ENCODE measurements at regions not wholly inside any gene's neighbourhood (a gene's known extent, or its start where the extent isn't known, plus 50 kb on each side); places are given as distances from the start of the nearest gene placed in this dataset.
A peak's percentile ranks its signal among the peaks of the same experiment; 100 is the strongest.

DNA sequence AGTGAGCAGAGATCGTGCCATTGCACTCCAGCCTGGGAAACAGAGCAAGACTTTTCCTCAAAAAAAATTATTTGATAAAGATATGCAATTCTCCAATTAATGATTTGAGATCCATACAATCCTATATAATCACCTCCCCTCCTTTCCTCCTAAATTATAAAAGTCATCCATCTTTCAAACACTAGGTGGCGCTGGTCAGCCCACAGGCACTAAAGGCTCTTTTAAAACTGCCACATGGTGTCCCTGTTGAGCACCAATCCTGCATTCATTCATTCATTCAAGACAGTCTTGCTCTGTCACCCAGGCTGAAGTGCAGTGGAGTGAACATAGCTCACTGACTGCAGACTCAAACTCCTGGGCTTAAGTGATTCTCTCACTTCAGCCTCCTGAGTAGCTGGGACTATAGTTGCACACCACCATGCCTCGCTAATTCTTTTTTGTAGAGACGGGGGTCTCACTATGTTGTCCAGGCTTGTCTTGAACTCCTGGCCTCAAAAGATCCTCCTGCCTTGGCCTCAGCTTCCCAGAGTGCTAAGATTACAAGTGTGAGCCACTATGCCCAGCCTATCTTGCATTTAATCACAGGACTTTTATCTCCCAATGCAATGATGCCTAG lies 58.7 kb upstream of the SLC2A12 start:
- TF ChIP-seq, protein P1, sequence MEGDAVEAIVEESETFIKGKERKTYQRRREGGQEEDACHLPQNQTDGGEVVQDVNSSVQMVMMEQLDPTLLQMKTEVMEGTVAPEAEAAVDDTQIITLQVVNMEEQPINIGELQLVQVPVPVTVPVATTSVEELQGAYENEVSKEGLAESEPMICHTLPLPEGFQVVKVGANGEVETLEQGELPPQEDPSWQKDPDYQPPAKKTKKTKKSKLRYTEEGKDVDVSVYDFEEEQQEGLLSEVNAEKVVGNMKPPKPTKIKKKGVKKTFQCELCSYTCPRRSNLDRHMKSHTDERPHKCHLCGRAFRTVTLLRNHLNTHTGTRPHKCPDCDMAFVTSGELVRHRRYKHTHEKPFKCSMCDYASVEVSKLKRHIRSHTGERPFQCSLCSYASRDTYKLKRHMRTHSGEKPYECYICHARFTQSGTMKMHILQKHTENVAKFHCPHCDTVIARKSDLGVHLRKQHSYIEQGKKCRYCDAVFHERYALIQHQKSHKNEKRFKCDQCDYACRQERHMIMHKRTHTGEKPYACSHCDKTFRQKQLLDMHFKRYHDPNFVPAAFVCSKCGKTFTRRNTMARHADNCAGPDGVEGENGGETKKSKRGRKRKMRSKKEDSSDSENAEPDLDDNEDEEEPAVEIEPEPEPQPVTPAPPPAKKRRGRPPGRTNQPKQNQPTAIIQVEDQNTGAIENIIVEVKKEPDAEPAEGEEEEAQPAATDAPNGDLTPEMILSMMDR (IDR thresholded peaks at IDR 0.05; ENCODE audit: insufficient read depth, low read length, poor library complexity, severe bottlenecking), result peak; percentile 74
- H3K36me3 ChIP-seq (ENCODE audit: control insufficient read depth, insufficient read depth, low read length), result no peaks in the 10 kb centered on the region
- no peak for DNase-seq (ENCODE audit: low read depth)
- no peaks in the 10 kb centered on the region for H3K27me3 ChIP-seq (ENCODE audit: control insufficient read depth, insufficient read depth, low read length)
- no peak overlapping the region for H3K4me3 ChIP-seq (ENCODE audit: low read depth, low read length)

DNA sequence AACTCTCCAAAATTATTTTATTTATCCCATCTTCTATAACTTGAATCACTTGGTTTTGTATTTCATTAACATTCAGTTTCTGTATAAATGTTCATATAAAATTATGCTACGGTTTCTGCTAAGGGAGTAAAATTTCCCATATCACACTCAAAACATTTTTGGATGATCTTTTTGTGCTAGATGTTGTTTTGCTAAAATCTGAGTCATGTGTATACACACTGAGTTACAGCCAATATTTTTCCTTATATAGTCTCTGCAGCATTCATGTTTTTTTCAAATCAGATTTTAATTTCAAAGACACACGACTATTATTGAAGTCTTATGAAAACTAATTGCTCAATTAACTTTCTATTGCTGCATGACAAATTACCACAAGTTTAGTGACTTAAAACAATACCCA lies 54.3 kb upstream of the SLC2A12 start:
- TF ChIP-seq, protein P1 (IDR thresholded peaks at IDR 0.05; ENCODE audit: insufficient read depth, low read length, poor library complexity, severe bottlenecking), result no peak
- H3K36me3 ChIP-seq (ENCODE audit: control insufficient read depth, insufficient read depth, low read length), result no peaks in the 10 kb centered on the region

DNA sequence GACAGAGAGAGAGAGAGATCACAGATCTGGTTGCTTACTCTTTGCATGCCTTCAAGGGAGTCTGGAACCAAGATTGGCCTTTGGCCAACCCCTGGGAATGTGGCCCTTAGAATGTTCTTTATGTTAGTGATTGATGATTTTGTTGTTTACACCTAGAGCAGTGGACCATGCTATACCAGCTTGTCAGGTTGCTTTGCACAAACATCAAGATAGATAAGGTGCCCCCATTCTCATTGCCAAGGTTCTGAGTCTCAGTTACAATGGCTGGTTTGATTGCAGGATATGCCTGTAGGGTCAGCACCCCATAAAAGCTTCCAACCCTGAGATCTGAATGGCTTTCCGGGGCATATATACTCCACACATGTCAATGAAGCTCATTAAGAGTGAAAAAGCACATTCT lies 53.5 kb upstream of the SLC2A12 start:
- TF ChIP-seq, protein P1 (IDR thresholded peaks at IDR 0.05; ENCODE audit: insufficient read depth, low read length, poor library complexity, severe bottlenecking), result no peak
- H3K36me3 ChIP-seq (ENCODE audit: control insufficient read depth, insufficient read depth, low read length), result no peaks in the 10 kb centered on the region
- no peak for DNase-seq (ENCODE audit: low read depth)
- H3K4me3 ChIP-seq (ENCODE audit: low read depth, low read length), result no peak overlapping the region
- H3K27me3 ChIP-seq (ENCODE audit: control insufficient read depth, insufficient read depth, low read length), result no peaks in the 10 kb centered on the region

More for the DNA sequence above, 54.3 kb upstream of the SLC2A12 start:
- H3K4me3 ChIP-seq (ENCODE audit: low read depth, low read length), result no peak overlapping the region
- DNase-seq (ENCODE audit: low read depth), result no peak
- H3K27me3 ChIP-seq (ENCODE audit: control insufficient read depth, insufficient read depth, low read length), result no peaks in the 10 kb centered on the region

DNA sequence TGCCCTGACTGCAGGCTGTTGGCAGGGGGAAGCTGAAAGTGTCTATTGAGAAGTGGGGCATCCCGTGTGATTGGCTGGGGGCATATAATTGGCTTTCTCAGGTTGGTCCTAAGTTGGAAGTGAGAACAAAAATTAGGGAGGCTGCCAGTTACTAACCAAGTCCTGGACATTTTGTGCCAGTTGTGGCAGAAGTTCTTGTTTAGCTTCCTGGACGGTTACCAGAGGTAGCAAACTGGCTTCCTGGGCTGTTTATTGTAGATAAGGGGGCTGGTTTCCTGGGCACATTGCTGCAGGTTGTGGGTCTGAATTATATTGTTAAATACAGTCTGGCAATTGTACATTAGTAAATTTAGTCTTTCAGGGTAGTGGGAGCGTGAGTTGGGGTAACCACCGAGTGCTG lies 50.6 kb upstream of the SLC2A12 start:
- TF ChIP-seq, protein P1 (IDR thresholded peaks at IDR 0.05; ENCODE audit: insufficient read depth, low read length, poor library complexity, severe bottlenecking), result no peak
- Histone ChIP-seq H3K4me3 (ENCODE audit: low read depth, low read length) (no peak overlapping the region), H3K36me3 (ENCODE audit: control insufficient read depth, insufficient read depth, low read length) (no peaks in the 10 kb centered on the region), H3K27me3 (ENCODE audit: control insufficient read depth, insufficient read depth, low read length) (no peaks in the 10 kb centered on the region)
- DNase-seq (ENCODE audit: low read depth), result no peak

Measured in kidney epithelial cell (primary cell).